NB4 (cell line): ENCODE measurements at regions not wholly inside any gene's neighbourhood (a gene's known extent, or its start where the extent isn't known, plus 50 kb on each side); places are given as distances from the start of the nearest gene placed in this dataset.

Source experiments
- MYC ChIP-seq: IDR thresholded peaks from 2 replicates; pipeline ENCODE4 v1.6.1; 2011; ENCODE audit warnings: low read depth, low read length
- POLR2A ChIP-seq: IDR thresholded peaks from 2 replicates; pipeline ENCODE4 v1.6.1; 2011; ENCODE audit warnings: mild to moderate bottlenecking; ENCODE audit not compliant: insufficient read length; ENCODE audit errors: extremely low read depth
- TF ChIP-seq, protein P1 (sequence below): IDR thresholded peaks from one replicate; pipeline ENCODE4 v1.5.1; 2012; ENCODE audit warnings: low read depth, low read length

DNA sequence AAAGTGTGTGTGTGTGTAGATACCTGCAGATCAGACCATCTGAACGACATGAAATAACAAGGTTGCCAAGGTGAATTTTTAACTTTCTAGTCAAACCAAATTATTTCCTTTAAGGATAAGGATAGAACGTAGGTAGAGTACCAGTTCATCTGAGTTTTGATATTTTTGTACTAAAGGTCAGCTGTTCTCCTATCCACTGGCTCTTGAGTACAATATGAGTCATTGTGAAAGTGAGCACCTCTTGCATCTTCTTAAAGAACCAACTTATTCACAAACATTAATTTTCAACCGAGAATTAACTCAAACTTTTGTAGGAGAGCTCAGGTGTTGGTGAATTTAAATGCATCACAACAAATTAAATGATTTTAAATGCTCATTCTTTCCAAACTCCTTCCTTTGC is 71.5 kb downstream of the IFI44 start:
- TF ChIP-seq POLR2A (no peak), MYC (no peak)
- TF ChIP-seq, protein P1, sequence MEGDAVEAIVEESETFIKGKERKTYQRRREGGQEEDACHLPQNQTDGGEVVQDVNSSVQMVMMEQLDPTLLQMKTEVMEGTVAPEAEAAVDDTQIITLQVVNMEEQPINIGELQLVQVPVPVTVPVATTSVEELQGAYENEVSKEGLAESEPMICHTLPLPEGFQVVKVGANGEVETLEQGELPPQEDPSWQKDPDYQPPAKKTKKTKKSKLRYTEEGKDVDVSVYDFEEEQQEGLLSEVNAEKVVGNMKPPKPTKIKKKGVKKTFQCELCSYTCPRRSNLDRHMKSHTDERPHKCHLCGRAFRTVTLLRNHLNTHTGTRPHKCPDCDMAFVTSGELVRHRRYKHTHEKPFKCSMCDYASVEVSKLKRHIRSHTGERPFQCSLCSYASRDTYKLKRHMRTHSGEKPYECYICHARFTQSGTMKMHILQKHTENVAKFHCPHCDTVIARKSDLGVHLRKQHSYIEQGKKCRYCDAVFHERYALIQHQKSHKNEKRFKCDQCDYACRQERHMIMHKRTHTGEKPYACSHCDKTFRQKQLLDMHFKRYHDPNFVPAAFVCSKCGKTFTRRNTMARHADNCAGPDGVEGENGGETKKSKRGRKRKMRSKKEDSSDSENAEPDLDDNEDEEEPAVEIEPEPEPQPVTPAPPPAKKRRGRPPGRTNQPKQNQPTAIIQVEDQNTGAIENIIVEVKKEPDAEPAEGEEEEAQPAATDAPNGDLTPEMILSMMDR = no peak
